Left renal cortex interstitium (tissue), 4 donors: ENCODE measurements at regions not wholly inside any gene's neighbourhood (a gene's known extent, or its start where the extent isn't known, plus 50 kb on each side); places are given as distances from the start of the nearest gene placed in this dataset.
"Not testable (repeated sequence)": the region's sequence is repeated elsewhere in the genome, so short reads cannot be mapped to it uniquely, and the experiment has no call there.

Source experiments
- DNase-seq, 4 donors: peaks; one replicate each; pipeline ENCODE4 v3.0.0-alpha.2; 2013; ENCODE audit warnings: low read depth in 4 of 4, low spot score in 2 of 4, missing footprints in 1 of 4

DNA sequence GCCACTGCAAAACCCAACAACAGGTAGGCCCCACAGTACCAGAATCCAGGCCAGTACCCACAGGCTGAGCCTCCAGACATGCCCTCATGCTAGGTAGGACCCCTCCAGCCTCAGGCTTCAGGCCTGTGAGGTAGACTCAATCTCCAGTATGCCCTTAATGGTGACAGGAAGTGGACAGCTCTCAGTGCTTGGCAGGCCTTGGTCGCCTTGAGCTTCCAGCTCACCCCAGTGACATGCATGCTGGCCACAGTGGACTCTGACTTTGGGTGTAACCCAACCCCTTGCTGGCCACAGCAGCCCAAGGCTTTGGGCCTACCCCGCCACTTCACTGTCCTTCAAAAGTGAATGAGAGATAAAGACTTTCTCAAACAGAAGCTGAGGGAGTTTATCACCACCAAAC lies 324.2 kb downstream of the ANTXR2 start:
- no peak for DNase-seq

DNA sequence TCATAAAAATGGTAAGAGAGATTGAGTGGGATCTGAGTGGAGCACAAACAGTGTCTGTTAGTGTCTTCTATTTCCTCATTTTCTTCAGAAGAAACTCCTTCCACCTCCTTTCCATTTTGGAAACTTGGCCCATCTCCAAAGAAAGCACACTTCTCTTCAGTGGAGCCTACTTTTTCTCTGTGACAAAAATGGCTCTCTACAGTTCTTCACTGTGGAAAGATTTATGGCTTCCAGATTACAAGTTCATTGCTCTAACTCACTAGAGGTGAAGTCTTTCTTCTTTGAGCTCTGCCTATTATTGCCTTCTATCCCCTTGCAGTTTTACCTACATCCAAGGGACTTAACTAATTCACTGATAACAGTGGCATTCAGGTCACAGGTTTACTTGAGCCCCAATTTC lies 325.8 kb downstream of the ANTXR2 start:
- DNase-seq: no peak

DNA sequence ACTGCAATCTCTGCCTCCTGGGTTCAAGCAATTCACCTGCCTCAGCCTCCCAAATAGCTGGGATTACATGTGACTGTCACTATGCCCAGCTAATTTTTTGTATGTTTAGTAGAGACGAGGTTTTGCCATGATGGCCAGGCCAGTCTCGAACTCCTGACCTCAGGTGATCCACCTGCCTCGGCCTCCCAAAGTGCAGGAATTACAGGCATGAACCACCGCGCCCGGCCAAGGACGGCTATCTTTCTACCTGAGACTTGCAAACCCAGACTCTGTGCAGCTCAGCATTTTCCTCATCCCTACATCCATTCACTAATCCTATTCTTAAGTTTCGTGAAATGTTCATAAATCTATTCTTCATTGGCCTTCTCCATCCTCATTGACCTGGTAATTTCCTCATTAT lies 330.0 kb downstream of the ANTXR2 start:
- DNase-seq: no peak

DNA sequence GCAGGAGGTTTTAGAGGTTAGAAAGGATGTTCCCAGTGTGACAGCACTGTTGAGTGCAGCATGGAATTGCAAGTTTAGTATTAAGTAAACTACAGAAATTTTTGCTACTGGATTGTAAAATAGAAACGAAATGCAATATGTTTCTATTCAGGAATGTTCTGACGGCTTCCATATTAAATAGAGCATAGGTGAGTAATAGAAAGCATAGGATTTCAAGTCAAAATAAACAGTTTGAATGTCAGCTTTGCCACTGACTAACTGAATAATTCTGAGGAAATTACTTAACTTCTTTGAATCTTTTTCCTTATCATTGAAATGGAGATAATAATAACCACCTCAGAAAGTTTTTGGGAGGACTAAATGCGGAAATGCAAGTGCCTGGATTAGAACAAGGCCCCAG lies 331.9 kb upstream of the GK2 start:
- DNase-seq: no peak

DNA sequence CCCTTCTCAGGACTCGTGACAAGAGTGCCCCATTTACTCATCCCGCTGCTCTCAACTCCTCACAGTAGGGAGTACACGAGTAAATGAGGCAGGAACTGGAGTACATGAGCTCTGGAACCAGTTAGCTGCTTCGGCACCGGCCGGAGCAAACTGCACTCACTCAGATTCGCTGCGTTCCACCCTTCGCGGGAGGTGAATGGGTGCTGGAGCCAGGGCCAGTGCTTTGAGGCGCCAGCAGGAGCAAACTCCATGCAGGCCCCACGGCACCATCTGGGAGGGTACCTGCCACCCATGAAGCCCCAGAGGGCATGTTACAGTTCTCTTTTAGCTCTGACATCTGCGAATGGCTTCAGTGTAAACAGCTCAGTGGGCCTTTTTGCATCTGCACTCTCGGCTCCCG lies 315.5 kb upstream of the GK2 start:
- DNase-seq: no peak

DNA sequence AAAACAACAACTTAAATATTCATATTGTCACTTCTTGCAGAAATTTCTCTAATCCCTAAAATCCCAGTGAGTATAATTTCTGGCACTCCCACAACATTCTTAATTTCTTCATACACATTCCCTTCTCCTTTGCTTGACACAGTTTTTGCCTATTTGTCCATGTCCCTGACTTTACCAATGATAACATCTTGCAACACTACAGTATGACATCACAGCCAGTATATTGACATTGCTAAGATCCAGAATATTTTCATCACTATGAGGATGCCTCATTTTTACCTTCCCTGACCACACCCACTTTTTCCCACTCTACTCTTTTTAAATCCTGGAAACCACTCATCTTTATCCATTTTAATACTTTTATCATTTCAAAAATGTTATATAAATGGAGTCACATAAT lies 292.3 kb upstream of the GK2 start:
- DNase-seq: no peak

DNA sequence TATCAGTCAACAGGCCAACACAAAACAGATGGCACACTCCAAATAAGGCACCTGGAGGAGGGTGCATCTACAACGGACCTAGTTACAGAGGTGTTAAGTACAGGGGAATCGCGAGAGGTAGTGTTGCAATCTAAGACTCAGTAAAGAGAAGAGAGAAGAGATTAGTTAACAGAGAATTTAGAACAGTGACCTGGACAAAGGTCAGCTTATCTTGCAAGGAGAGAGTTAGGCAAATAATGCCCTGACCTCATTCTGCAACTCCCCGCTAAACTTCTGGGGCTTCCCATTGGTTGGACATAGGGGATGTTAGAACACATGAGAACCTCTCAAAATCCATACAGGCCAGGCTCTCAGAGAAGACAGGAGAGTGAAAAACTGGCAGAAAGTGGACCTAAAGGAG lies 289.4 kb upstream of the GK2 start:
- DNase-seq: no peak

DNA sequence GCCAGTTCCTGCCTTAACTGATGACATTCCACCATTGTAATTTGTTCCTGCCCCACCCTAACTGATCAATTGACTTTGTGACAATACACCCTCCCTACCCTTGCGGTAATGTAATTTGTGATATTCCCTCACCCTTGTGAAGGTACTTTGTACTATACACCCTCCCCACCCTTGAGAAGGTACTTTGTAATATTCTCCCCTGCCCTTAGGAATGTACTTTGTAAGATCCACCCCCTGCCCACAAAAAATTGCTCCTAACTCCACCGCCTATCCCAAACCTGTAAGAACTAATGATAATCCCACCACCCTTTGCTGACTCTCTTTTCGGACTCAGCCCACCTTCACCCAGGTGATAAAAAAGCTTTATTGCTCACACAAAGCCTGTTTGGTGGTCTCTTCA lies 288.5 kb upstream of the GK2 start:
- not testable (repeated sequence) for DNase-seq

DNA sequence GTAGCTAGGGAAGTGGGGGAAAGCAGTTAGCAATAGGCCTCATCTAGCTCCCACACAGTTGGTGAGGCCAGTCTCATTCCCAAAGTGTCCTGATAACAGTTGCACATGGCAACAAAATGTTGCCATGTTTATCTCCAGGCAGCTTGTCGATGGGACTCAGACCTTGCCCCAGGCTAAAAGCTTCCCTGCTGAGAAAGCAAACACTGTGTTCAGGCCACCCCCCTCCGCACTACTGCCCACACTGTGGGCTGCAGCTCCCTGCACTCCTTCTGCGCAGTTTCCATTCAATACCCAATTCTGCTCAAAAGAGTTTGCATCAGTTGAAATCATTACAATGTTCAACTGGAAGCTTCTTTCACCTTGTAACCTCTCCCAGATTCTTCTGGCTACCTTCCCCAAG lies 287.8 kb upstream of the GK2 start:
- DNase-seq: no peak

DNA sequence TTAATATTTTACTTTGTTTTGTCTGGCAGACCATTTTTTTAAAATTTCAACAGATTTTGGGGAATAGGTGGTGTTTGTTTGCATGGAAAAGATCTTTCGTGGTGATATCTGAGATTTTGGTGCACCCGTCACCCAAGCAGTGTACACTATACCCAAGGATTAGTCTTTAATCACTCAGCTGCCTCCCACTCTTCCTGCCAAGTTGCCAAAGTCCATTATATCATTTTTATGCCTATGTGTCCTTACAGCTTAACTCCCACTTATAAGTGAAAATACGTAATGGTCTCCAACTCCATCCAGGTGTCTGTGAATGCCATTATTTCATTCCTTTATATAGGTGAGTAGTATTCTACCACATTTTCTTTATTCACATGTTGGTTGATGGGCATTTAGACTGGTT lies 281.7 kb upstream of the GK2 start:
- DNase-seq: peak in 2 of 4 donors; percentile 16 to 24

DNA sequence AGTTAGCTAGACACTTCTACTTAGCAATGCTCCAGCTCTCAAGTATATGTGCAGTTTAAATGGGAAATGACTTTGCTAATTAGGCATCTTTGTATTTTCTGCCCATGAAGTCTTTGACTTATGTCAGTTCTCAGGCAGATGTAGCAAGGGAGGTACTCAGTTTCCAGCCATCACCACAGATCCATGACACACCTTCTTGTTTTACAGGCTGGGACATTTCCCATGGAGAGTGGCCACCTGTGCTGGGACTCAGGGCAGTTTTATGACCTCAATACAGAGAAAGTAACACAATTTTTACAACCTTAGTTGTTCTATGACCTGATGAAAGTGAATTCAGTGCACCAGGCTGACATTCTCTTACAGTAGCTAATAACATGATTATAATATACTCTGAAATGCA lies 280.7 kb upstream of the GK2 start:
- peak in 2 of 4 donors; percentile 16 to 40 for DNase-seq

DNA sequence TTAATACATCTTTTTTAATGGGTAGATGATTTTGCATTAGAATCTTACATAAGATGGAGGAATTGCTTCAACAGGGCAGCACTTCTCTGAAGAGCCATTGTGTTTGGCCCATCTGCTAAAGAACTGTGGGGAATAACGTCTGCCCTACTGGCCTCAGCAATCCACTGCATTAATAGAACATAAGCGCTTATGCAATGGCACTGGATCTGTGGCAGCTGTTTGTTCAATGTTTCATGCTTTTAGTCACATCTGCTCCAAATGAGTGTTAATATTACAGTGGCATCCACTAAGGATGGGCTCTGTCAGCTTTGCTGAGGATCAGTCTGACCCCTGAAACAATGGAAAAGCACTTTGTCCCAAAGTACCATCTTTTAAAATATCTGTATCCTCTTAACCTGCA lies 279.0 kb upstream of the GK2 start:
- no peak for DNase-seq

DNA sequence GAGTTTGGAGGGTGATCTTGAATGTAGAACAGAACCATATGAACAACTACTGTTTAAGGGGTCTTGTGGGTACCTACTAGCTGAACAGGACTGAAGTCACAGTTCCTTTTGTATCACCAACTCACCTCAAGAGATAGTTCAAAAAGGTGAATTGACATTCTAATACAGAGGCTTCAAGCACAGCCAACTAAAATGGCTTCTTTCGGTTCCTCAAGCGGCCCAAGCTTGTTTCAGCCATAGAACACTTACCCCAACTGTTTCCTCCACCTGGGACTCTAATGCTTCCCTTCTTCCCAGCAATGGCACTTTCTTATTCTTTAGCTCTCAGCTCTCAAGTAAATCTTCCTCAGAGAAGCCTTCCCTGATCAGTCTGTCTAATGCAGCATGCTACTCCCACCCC lies 277.5 kb upstream of the GK2 start:
- DNase-seq: no peak

DNA sequence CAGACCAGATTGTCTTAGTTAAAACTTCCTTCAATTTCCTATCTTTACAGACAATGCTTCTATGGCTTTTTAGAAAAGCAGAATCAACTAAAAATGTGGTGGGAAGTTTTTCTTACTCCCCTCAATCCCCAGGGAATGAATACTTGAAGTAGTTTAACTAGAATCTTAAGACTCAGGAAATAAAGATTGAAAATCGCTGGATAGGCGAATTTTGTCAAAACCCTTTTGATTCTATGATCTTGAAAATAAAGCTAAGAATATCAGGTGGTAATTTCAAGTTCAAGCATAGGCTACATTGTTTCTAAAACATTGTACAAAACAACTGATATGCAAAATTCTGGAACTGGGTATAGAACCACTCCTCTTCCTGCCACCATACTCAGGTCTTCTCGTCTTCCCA lies 276.5 kb upstream of the GK2 start:
- DNase-seq: no peak

DNA sequence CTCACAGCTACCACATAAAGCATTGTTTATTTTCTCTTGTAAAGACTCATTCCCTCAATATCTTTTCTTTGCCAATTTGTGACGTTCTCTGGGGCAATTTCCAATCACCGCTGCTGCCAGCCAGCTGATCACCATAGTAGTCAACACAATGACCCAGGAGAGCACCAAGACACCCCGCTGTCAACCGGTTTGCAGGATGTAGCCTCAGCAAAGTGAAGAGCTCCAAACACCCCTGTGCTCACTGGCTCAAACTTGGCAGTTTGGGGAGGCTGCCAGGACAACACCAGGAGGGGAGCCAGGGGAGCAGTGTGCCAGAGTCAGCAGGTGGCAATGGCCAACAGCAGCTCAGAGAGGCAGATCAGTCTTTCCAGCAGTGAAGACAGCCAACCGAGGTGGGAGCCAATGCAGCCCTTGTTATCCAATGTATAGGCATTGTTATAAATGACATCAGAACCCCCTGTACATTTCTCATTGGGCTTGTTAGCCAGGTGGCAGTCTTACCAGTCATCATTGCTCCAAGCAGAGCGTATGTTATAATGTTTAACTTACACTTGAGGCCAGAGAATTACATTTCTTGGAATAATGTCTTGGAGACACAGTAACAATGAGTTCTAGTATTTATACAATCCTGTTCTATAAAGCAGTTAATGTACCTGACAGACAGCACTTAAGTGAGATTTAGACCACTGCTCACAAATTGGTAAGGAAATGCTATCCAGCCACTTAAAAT lies 274.9 kb upstream of the GK2 start:
- DNase-seq: no peak

DNA sequence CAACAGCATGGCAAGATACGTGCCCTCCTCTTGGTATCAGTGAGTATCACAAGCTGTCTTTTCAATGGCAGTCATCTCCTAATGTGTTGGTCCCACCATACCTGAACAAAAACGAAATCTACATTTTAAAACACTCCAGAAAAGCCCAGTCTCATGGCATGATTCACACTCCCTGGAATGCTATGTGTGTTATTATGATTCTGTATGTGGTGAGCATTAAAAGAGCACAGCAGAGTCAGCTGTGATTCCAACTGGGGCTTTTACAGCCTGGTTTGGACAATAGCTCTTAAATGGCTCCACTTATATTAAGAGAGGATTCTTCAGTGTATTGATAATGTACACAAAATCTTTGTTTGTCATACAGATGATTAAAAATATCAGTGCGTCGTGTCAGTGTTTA lies 274.1 kb upstream of the GK2 start:
- DNase-seq: no peak

DNA sequence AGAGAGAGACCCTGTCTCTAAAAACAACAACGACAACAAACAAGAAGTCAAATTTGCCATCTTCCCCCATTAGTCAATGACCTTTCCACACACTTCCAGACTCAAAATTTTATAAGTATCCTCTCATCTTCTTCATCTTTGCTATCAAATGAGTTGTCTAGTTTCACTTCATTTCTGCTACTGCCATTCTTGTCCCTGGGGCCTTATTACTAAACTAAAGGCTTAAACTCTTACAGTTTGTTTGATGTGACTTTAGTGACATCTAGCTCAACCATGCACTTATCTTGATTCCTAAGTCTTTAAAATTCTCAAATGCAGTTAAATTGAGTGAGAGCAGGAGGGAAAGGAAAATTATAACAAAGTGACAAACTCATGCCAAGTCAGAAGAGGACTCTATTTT lies 271.8 kb upstream of the GK2 start:
- no peak for DNase-seq

DNA sequence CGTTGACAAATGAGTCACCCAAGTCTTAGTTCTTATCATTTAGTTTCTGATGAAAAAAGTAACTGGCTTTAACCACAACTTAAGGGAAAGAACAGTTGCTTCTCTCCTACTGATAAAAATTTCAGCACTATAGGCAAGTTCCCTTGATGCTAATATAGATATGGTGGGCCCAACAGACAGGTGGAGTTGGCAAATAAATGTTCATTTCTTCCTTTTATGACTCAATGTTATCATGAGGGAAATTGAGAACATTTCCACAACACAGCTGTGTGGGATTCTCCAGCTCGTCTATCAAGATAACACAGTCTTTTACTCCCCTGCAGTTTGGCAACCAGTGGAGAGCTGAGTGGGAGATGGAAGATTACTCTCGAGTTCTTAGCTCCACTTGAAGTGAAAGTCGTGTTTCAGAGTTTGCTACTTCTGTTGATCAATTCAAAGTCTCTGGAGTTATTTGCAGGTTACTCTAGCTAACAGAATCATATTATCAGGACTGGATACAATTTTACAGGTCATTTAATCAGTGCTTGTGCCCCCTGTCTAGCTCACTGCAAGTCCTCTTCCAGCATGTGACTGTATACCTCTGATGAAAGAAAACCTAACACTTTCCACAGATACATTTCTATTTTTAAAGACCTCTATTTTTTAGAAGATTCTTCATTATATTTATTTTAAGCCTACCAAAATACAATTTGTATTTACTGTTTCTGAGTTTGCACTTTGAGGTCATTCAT lies 270.6 kb upstream of the GK2 start:
- DNase-seq: no peak

DNA sequence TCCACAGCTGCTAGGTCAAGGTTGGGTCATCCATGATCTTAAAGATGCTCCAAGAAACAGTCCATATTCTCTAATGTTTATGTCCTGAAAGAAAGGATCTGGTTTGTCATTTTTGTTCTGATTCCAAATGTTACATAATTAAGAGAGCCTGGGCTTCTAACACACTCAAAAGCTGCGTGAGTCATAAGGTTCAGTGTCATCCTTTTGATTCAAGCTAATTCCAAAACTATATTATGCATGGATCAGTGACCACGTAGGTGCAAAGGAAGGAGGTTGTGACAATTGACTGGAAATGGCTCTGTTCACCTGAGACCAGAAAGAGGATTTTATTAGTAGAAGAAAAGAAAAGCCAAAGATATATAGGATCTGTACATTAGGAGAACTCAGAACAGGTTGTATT lies 268.7 kb upstream of the GK2 start:
- no peak for DNase-seq

DNA sequence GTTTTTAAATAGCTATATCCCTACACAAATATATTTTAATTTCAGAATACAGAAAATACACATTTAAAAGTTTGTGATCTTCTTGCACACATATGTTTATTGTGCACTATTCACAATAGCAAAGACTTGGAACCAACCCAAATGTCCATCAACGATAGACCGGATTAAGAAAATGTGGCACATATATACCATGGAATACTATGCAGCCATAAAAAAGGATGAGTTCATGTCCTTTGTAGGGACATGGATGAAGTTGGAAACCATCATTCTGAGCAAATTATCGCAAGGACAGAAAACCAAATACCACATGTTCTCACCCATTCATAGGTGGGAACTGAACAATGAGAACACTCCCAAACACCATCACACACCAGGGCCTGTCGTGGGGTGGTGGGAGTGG lies 266.9 kb upstream of the GK2 start:
- not testable (repeated sequence) for DNase-seq

DNA sequence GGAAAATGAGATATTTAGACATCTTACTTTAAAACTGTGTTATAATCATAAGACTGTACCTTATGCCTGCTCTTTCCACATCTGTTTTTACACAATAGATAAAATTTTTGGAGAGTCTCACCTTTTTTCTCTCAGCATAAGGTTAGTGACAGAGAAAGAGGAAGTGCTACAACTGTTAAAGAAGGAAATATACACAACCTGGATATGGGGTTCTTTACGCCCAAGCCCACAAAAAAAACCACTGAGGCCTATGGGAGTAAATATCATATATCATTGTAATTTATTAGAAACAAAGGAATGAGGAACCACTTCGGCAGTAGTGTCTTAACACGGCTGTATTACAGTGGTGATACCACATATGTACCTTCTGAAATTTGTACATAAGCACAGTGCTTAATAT lies 265.9 kb upstream of the GK2 start:
- no peak for DNase-seq

DNA sequence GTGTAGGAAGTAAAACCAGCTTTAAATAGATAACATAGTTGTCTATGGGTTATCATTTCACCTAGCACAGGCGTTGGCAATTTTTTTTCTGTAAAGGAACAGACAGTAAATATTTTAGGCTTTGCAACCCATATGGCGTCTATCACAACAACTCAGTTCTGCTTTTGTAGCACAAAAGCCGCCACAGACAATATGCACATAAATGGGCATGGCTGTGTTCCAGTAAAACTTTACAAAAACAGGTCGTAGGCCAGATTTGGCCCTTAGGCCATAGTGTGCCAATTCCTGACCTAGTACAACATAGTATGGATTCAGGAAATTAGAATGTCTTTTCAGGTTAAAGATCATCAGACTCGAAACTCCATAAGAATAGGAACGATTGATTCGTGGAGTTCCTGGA lies 265.3 kb upstream of the GK2 start:
- DNase-seq: no peak

DNA sequence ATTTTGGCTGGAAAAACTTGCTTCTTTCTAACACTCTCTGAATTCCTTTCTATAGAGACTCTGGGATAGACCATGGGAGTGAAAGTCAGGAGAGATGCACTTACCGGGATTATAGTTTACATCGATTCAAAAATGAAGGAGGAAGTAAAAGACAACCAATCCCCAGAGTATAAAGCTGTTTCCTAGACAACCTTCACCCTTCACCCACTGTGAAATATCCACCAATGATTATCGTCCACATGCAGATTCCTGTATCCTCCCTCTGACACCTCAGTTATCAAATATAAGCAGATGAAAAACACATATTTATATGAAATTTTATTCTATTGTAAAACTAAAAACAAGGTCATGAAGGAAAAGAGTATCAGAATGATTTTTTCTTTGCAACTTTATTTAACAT lies 258.8 kb upstream of the GK2 start:
- no peak for DNase-seq
